K562 (cell line): ENCODE measurements at regions not wholly inside any gene's neighbourhood (a gene's known extent, or its start where the extent isn't known, plus 50 kb on each side); places are given as distances from the start of the nearest gene placed in this dataset.

Experiments used
- CREBBP ChIP-seq: IDR thresholded peaks from one replicate; pipeline ENCODE4 v1.6.1; 2012; ENCODE audit warnings: low read depth, mild to moderate bottlenecking, control low read depth, inconsistent platforms, low read length
- GATAD2A ChIP-seq: fragments of 450-650 bp; IDR thresholded peaks from 2 replicates; pipeline ENCODE4 v1.6.1; 2017
- HMG20B ChIP-seq: fragments of 250-450 bp; sonication (Bioruptor Pico); IDR thresholded peaks from 2 replicates; pipeline ENCODE4 v1.5.0; 2021; ENCODE audit warnings: mild to moderate bottlenecking
- HOMEZ ChIP-seq: fragments of 250-450 bp; sonication (Bioruptor Pico); IDR thresholded peaks from 2 replicates; pipeline ENCODE4 v1.4.0; 2020; ENCODE audit warnings: mild to moderate bottlenecking, moderate library complexity
- JUND ChIP-seq, 2 experiments: IDR thresholded peaks; 2 replicates in 1 of 2; 3 replicates in 1 of 2; pipeline ENCODE4 v1.6.1; 2011; ENCODE audit warnings: borderline replicate concordance in 2 of 2, low read depth in 2 of 2, low read length in 2 of 2, improper control_type of control experiment in 1 of 2, missing biosample characterization in 1 of 2, missing genetic modification characterization in 1 of 2, missing genetic modification reagents in 1 of 2
- MCM7 ChIP-seq, 2 experiments: fragments of 450-650 bp; IDR thresholded peaks; 2 replicates each; pipeline ENCODE4 v1.6.1; 2016 to 2018
- MEIS2 ChIP-seq: fragments of 450-650 bp; IDR thresholded peaks from 2 replicates; pipeline ENCODE4 v1.6.1; 2014; ENCODE audit warnings: mild to moderate bottlenecking; ENCODE audit not compliant: partially characterized antibody
- MYNN ChIP-seq, 2 experiments: sonication (generic); formaldehyde crosslinking in 1 of 2; IDR thresholded peaks; 2 replicates each; pipeline versions ENCODE4 v1.5.0 to v1.6.1; 2016 to 2020; ENCODE audit warnings: antibody characterized with exemption in 1 of 2, missing genetic modification reagents in 1 of 2
- NR2C1 ChIP-seq, 2 experiments: fragments of 450-650 bp; IDR thresholded peaks; 2 replicates each; pipeline ENCODE4 v1.6.1; 2017; ENCODE audit warnings: mild to moderate bottlenecking in 2 of 2, antibody characterized with exemption in 1 of 2, inconsistent platforms in 1 of 2, missing compliant biosample characterization in 1 of 2, missing genetic modification characterization in 1 of 2
- NUFIP1 ChIP-seq: fragments of 450-650 bp; IDR thresholded peaks from 2 replicates; pipeline ENCODE4 v1.6.1; 2018; ENCODE audit not compliant: partially characterized antibody
- SETDB1 ChIP-seq: IDR thresholded peaks from one replicate; pipeline ENCODE4 v1.6.1; 2012; ENCODE audit warnings: low read length, control low read depth, inconsistent platforms
- SMARCE1 ChIP-seq: fragments of 450-650 bp; IDR thresholded peaks from 2 replicates; pipeline ENCODE4 v1.7.1; 2016; ENCODE audit warnings: mild to moderate bottlenecking
- ZFPM2 ChIP-seq: fragments of 250-450 bp; sonication (Bioruptor Pico); IDR thresholded peaks from 2 replicates; pipeline ENCODE4 v1.5.1; 2022; ENCODE audit warnings: mild to moderate bottlenecking
- ZNF583 ChIP-seq: fragments of 250-450 bp; sonication (Bioruptor Pico); IDR thresholded peaks from 2 replicates; pipeline ENCODE4 v1.4.0; 2020
- ZNF717 ChIP-seq: fragments of 250-450 bp; sonication (Bioruptor Pico); IDR thresholded peaks from 2 replicates; pipeline ENCODE4 v1.5.0; 2021
- TF ChIP-seq, protein P1 (sequence below): IDR thresholded peaks from 2 replicates; pipeline ENCODE4 v1.6.1; 2011; ENCODE audit warnings: borderline replicate concordance, low read depth, mild to moderate bottlenecking, moderate library complexity, low read length; ENCODE audit not compliant: insufficient read depth, poor library complexity, severe bottlenecking
- TF ChIP-seq, protein P2 (sequence below), 2 experiments: IDR thresholded peaks; 2 replicates each; pipeline ENCODE4 v1.6.1; 2012; ENCODE audit warnings: improper control_type of control experiment in 2 of 2, low read depth in 2 of 2, low read length in 2 of 2, borderline replicate concordance in 1 of 2
- TF ChIP-seq, protein P3 (sequence below), 2 experiments: fragments of 250-450 bp in 1 of 2; fragments of 450-650 bp in 1 of 2; sonication (Bioruptor Pico) in 1 of 2; IDR thresholded peaks; 2 replicates each; pipeline versions ENCODE4 v1.6.1 to v1.8.0; 2016 to 2021; ENCODE audit warnings: mild to moderate bottlenecking in 2 of 2, moderate library complexity in 2 of 2, missing compliant biosample characterization in 1 of 2, missing genetic modification characterization in 1 of 2
- TF ChIP-seq, protein P4 (sequence below), 3 experiments: fragments of 200-800 bp in 1 of 3; sonication (Bioruptor generic) in 1 of 3; sonication (generic) in 1 of 3; formaldehyde crosslinking in 1 of 3; IDR thresholded peaks; 2 replicates each; pipeline versions ENCODE4 v1.6.1 to v1.8.0; 2016 to 2022; ENCODE audit warnings: mild to moderate bottlenecking in 2 of 3, missing compliant biosample characterization in 2 of 3, missing genetic modification characterization in 2 of 3, missing genetic modification reagents in 1 of 3

DNA sequence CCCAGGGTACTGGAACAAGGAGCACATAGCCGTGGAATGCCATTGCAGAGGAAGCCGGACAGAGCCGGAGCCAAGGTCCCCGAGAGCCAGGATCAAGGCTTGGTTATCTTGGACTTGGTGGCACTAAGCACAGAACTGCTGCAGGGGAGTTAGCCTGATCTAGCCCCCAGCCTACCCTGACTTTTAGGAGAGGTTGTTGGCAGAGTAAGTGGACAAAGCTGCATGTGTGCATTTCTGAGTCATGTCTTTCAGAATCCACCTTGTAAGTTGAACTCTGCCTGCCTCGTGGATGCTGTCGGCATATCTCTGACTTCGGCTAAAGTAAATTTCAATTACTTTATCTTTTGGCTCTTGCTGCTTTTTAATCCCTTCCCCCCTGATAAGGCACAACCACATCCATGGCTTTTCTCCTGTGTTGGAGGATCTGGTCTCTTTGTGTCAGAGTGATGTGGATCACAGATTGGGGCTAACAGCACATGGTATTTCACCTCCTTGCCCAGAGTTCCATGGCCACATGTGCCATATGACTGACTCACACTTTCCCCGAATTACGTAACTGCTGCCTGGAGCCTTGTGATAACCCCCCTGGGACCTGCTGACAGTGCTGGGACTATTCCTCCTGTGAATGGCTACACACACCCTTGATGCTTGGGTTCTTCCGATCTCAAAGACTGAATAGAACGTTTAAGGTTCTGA lies 240.3 kb downstream of the EMP1 start (continued):
- TF ChIP-seq MEIS2 (peak; percentile 55), SMARCE1 (peak; percentile 85), ZNF583 (CRISPR knock-in tag) (0 out of 2 replicates have a peak, but pooled peaks have one; percentile 20), GATAD2A (no peak), NR2C1 (IDR thresholded peaks at IDR 0.05) (no peak), NR2C1 (tag; IDR thresholded peaks at IDR 0.05) (0 out of 2 replicates have a peak, but pooled peaks have one; percentile 22), MYNN (IDR thresholded peaks at IDR 0.05) (0 out of 2 replicates have a peak, but pooled peaks have one; percentile 39), MYNN (CRISPR knock-in tag; IDR thresholded peaks at IDR 0.05) (no peak), SETDB1 (no peak), CREBBP (no peak), ZNF717 (CRISPR knock-in tag) (no peak), JUND (IDR thresholded peaks at IDR 0.05; ENCODE audit: borderline replicate concordance, low read depth, low read length) (peak; percentile 90), JUND (tag; IDR thresholded peaks at IDR 0.05; ENCODE audit: borderline replicate concordance, low read depth, low read length) (peak; percentile 97), HOMEZ (CRISPR knock-in tag) (no peak), HMG20B (CRISPR knock-in tag) (no peak), ZFPM2 (CRISPR knock-in tag) (no peak), MCM7 (IDR thresholded peaks at IDR 0.05) (no peak), NUFIP1 (no peak)
- TF ChIP-seq, protein P1, sequence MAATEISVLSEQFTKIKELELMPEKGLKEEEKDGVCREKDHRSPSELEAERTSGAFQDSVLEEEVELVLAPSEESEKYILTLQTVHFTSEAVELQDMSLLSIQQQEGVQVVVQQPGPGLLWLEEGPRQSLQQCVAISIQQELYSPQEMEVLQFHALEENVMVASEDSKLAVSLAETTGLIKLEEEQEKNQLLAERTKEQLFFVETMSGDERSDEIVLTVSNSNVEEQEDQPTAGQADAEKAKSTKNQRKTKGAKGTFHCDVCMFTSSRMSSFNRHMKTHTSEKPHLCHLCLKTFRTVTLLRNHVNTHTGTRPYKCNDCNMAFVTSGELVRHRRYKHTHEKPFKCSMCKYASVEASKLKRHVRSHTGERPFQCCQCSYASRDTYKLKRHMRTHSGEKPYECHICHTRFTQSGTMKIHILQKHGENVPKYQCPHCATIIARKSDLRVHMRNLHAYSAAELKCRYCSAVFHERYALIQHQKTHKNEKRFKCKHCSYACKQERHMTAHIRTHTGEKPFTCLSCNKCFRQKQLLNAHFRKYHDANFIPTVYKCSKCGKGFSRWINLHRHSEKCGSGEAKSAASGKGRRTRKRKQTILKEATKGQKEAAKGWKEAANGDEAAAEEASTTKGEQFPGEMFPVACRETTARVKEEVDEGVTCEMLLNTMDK = no peak
- TF ChIP-seq, protein P2, sequence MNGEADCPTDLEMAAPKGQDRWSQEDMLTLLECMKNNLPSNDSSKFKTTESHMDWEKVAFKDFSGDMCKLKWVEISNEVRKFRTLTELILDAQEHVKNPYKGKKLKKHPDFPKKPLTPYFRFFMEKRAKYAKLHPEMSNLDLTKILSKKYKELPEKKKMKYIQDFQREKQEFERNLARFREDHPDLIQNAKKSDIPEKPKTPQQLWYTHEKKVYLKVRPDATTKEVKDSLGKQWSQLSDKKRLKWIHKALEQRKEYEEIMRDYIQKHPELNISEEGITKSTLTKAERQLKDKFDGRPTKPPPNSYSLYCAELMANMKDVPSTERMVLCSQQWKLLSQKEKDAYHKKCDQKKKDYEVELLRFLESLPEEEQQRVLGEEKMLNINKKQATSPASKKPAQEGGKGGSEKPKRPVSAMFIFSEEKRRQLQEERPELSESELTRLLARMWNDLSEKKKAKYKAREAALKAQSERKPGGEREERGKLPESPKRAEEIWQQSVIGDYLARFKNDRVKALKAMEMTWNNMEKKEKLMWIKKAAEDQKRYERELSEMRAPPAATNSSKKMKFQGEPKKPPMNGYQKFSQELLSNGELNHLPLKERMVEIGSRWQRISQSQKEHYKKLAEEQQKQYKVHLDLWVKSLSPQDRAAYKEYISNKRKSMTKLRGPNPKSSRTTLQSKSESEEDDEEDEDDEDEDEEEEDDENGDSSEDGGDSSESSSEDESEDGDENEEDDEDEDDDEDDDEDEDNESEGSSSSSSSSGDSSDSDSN (IDR thresholded peaks at IDR 0.05; ENCODE audit: borderline replicate concordance in 1 of 2, low read depth in 2 of 2, low read length in 2 of 2) = no peak
- TF ChIP-seq, protein P3, sequence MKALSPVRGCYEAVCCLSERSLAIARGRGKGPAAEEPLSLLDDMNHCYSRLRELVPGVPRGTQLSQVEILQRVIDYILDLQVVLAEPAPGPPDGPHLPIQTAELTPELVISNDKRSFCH (CRISPR knock-in tag; IDR thresholded peaks at IDR 0.05) = no peak
- TF ChIP-seq, protein P3 (tag; IDR thresholded peaks at IDR 0.05) = no peak
- TF ChIP-seq, protein P4, sequence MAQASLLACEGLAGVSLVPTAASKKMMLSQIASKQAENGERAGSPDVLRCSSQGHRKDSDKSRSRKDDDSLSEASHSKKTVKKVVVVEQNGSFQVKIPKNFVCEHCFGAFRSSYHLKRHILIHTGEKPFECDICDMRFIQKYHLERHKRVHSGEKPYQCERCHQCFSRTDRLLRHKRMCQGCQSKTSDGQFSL (CRISPR knock-in tag; IDR thresholded peaks at IDR 0.05) = no peak
- TF ChIP-seq, protein P4 (tag; IDR thresholded peaks at IDR 0.05) = no peak
